DND-41 (cell line): ENCODE measurements at regions not wholly inside any gene's neighbourhood (a gene's known extent, or its start where the extent isn't known, plus 50 kb on each side); places are given as distances from the start of the nearest gene placed in this dataset.

Experiments
- ATAC-seq: fragments of 200-7000 bp; cut with Tn5 transposase; 3 replicates; pipeline ENCODE4 v1.9.1; 2021; ENCODE audit warnings: low read depth; ENCODE audit not compliant: insufficient read depth
- DNase-seq: peaks from one replicate; pipeline ENCODE4 v3.0.0-alpha.2; 2020
- H2AFZ ChIP-seq: 2 replicates; pipeline ENCODE4 v1.6.0; 2012; ENCODE audit warnings: low read depth, low read length
- H3K27ac ChIP-seq: 2 replicates; pipeline ENCODE4 v1.5.1; 2012; ENCODE audit warnings: low read length, inconsistent platforms
- H3K27me3 ChIP-seq: fragments of 200-600 bp; sonication (generic); 2 replicates; pipeline ENCODE4 v1.6.0; 2012; ENCODE audit warnings: low read length, mild to moderate bottlenecking, inconsistent platforms; ENCODE audit not compliant: insufficient read depth, poor library complexity
- H3K36me3 ChIP-seq: 2 replicates; pipeline ENCODE4 v1.5.1; 2012; ENCODE audit warnings: low read length, inconsistent platforms; ENCODE audit not compliant: insufficient read depth
- H3K4me1 ChIP-seq: 2 replicates; pipeline ENCODE4 v1.5.1; 2012; ENCODE audit warnings: mild to moderate bottlenecking, low read length; ENCODE audit not compliant: insufficient read depth
- H3K4me2 ChIP-seq: 2 replicates; pipeline ENCODE4 v1.6.0; 2012; ENCODE audit warnings: mild to moderate bottlenecking, moderate library complexity, low read length, inconsistent platforms; ENCODE audit not compliant: insufficient read depth
- H3K4me3 ChIP-seq, 2 experiments: fragments of 200-600 bp in 1 of 2; shearing (Covaris generic) in 1 of 2; 2 replicates each; pipeline ENCODE4 v1.5.1; 2012 to 2016; ENCODE audit warnings: inconsistent platforms in 2 of 2, low read length in 2 of 2, mild to moderate bottlenecking in 2 of 2, low read depth in 1 of 2, moderate library complexity in 1 of 2
- H3K79me2 ChIP-seq: 2 replicates; pipeline ENCODE4 v1.6.0; 2012; ENCODE audit warnings: low read length, inconsistent platforms; ENCODE audit not compliant: insufficient read depth
- H3K9ac ChIP-seq: 2 replicates; pipeline ENCODE4 v1.6.0; 2012; ENCODE audit warnings: low read depth, mild to moderate bottlenecking, inconsistent platforms, low read length, moderate library complexity
- H3K9me3 ChIP-seq: 2 replicates; pipeline ENCODE4 v1.5.1; 2012; ENCODE audit warnings: low read length, moderate library complexity, mild to moderate bottlenecking, inconsistent platforms; ENCODE audit not compliant: insufficient read depth, severe bottlenecking
- H4K20me1 ChIP-seq: 2 replicates; pipeline ENCODE4 v1.6.0; 2012; ENCODE audit warnings: low read length; ENCODE audit not compliant: insufficient read depth
- EZH2 ChIP-seq: IDR thresholded peaks from 3 replicates; pipeline ENCODE4 v1.6.1; 2012; ENCODE audit warnings: borderline replicate concordance, low read depth, mild to moderate bottlenecking, moderate library complexity, low read length, inconsistent platforms; ENCODE audit not compliant: severe bottlenecking
- TF ChIP-seq, protein P1 (sequence below): IDR thresholded peaks from 2 replicates; pipeline ENCODE4 v1.5.1; 2012; ENCODE audit warnings: borderline replicate concordance, low read length, moderate library complexity, mild to moderate bottlenecking; ENCODE audit not compliant: poor library complexity, severe bottlenecking; ENCODE audit errors: extremely low read depth

- H4K20me1 ChIP-seq, result no peaks in the 10 kb centered on the region
These were observed 186.5 kb downstream of the SCP2D1 start for GRCh38 chr20:19000078-19000477.

DNA sequence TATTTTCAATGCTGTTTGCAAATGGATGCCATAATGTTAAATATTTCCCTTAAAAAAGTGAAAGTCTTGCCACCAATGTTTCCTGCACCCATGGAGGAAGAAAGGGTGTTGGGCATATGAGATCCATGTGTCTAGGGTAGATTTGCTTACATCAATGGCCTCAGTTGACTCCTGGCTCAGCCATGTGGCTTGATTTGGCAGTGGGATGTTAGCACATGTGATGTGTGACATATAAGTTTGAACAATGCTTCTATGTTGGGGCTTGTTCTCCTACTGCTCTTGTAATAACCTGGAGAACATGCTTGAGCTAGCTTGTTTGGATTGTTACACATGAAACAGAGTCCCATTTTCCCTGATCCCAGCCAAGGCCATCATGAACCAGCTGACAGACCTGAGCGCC is 187.6 kb downstream of the SCP2D1 start:
- H2AFZ ChIP-seq, result no peak overlapping the region
- no peak for TF ChIP-seq EZH2
- TF ChIP-seq, protein P1, sequence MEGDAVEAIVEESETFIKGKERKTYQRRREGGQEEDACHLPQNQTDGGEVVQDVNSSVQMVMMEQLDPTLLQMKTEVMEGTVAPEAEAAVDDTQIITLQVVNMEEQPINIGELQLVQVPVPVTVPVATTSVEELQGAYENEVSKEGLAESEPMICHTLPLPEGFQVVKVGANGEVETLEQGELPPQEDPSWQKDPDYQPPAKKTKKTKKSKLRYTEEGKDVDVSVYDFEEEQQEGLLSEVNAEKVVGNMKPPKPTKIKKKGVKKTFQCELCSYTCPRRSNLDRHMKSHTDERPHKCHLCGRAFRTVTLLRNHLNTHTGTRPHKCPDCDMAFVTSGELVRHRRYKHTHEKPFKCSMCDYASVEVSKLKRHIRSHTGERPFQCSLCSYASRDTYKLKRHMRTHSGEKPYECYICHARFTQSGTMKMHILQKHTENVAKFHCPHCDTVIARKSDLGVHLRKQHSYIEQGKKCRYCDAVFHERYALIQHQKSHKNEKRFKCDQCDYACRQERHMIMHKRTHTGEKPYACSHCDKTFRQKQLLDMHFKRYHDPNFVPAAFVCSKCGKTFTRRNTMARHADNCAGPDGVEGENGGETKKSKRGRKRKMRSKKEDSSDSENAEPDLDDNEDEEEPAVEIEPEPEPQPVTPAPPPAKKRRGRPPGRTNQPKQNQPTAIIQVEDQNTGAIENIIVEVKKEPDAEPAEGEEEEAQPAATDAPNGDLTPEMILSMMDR, result no peak
- H3K9me3 ChIP-seq, result no peaks in the 10 kb centered on the region
- no peak overlapping the region for H3K27ac ChIP-seq
- H3K4me2 ChIP-seq, result no peak overlapping the region
- no peaks in the 10 kb centered on the region for H3K4me1 ChIP-seq
- H3K9ac ChIP-seq, result no peak overlapping the region
- no peaks in the 10 kb centered on the region for H3K36me3 ChIP-seq
- DNase-seq, result no peak
- H3K79me2 ChIP-seq, result no peaks in the 10 kb centered on the region
- no peak for ATAC-seq
- H3K4me3 ChIP-seq, result no peak overlapping the region
- H3K27me3 ChIP-seq, result no peaks in the 10 kb centered on the region
- H4K20me1 ChIP-seq, result no peaks in the 10 kb centered on the region

More at GRCh38 chr20:19000078-19000477, 186.5 kb downstream of the SCP2D1 start:
- TF ChIP-seq, protein P1, result no peak
- no peak for TF ChIP-seq EZH2
- Histone ChIP-seq H3K36me3 (no peaks in the 10 kb centered on the region), H3K4me1 (no peaks in the 10 kb centered on the region), H3K79me2 (no peaks in the 10 kb centered on the region), H3K27ac (no peak overlapping the region), H2AFZ (no peak overlapping the region), H3K9me3 (no peaks in the 10 kb centered on the region), H3K27me3 (no peaks in the 10 kb centered on the region), H3K9ac (no peak overlapping the region), H3K4me3 (no peak overlapping the region), H3K4me2 (no peak overlapping the region)
- no peak for DNase-seq
- no peak for ATAC-seq

- H3K9ac ChIP-seq, result no peak overlapping the region
- H3K4me2 ChIP-seq, result no peak overlapping the region
- H4K20me1 ChIP-seq, result no peaks in the 10 kb centered on the region
- no peak overlapping the region for H3K4me3 ChIP-seq
- DNase-seq (no peak), ATAC-seq (no peak)
- H3K27me3 ChIP-seq, result no peaks in the 10 kb centered on the region
- TF ChIP-seq, protein P1, result no peak
- no peak for TF ChIP-seq EZH2
- no peaks in the 10 kb centered on the region for H3K9me3 ChIP-seq
- no peak overlapping the region for H2AFZ ChIP-seq
- H3K27ac ChIP-seq, result no peak overlapping the region
- H3K4me1 ChIP-seq, result no peaks in the 10 kb centered on the region
- no peaks in the 10 kb centered on the region for H3K36me3 ChIP-seq
- no peaks in the 10 kb centered on the region for H3K79me2 ChIP-seq
These were observed 190.1 kb downstream of the SCP2D1 start for GRCh38 chr20:19003366-19004336.
